ENCODE measurements at regions not wholly inside any gene's neighbourhood (a gene's known extent, or its start where the extent isn't known, plus 50 kb on each side); places are given as distances from the start of the nearest gene placed in this dataset.

DNA sequence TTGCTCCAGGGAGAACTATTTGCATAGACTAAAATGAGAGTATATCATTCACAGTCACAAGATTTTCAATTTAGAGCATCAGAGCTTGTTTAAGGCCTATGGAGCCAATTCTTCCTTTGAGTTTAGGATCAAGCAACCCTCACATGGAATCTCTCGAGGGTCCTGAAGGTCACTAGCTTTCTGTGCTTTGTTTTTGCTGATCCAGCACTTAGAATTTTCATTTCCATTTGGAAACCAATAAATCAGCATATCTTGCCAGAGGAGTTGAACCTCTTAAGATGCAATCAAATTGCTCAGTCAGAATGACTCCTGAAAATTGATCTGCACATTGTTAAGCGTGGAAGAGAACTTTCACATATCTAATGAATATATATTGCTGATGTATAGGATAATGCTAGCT, 1039.6 kb downstream of the PDHA2 start:
- no peak for TF ChIP-seq CTCF (optimal IDR thresholded peaks at IDR 0.05 in 1 of 3, IDR thresholded peaks at IDR 0.05 in 1 of 3, conservative IDR thresholded peaks at IDR 0.05 in 1 of 3; ENCODE audit: extremely low read depth in 1 of 3, insufficient read depth in 2 of 3, low read length in 3 of 3)
- no peak for TF ChIP-seq EZH2 (IDR thresholded peaks at IDR 0.05; ENCODE audit: low read length)

All from keratinocyte (primary cell).